NCI-H748 treated with DMSO at 0.1 percent for 48 hours (cell line): ENCODE measurements at regions not wholly inside any gene's neighbourhood (a gene's known extent, or its start where the extent isn't known, plus 50 kb on each side); places are given as distances from the start of the nearest gene placed in this dataset.

ENCODE experiments used
- DNase-seq: peaks from one replicate; lab custom pipeline; 2025; lab: John Stamatoyannopoulos, UW

GRCh38 chr11:98549571-98549970 lies 471.2 kb upstream of the CNTN5 start:
- no peak for DNase-seq

GRCh38 chr11:98559961-98560360 lies 460.8 kb upstream of the CNTN5 start:
- DNase-seq, result no peak

GRCh38 chr11:98561252-98561651 lies 459.5 kb upstream of the CNTN5 start:
- peak; percentile 34 for DNase-seq

GRCh38 chr11:98561877-98562395 lies 458.8 kb upstream of the CNTN5 start:
- no peak for DNase-seq

GRCh38 chr11:98564233-98564632 lies 456.5 kb upstream of the CNTN5 start:
- DNase-seq, result no peak

GRCh38 chr11:98564881-98565280 lies 455.9 kb upstream of the CNTN5 start:
- no peak for DNase-seq

GRCh38 chr11:98565311-98565710 lies 455.4 kb upstream of the CNTN5 start:
- no peak for DNase-seq

- DNase-seq, result no peak
Measured at GRCh38 chr11:98566978-98567377, 453.8 kb upstream of the CNTN5 start.

GRCh38 chr11:98568013-98568412 lies 452.7 kb upstream of the CNTN5 start:
- DNase-seq, result no peak

- DNase-seq, result no peak
Measured at GRCh38 chr11:98572941-98573340, 447.8 kb upstream of the CNTN5 start.

- DNase-seq, result no peak
Measured at GRCh38 chr11:98587884-98588283, 432.9 kb upstream of the CNTN5 start.

GRCh38 chr11:98589967-98590366 lies 430.8 kb upstream of the CNTN5 start:
- DNase-seq, result no peak

- no peak for DNase-seq
Measured at GRCh38 chr11:98600103-98600502, 420.6 kb upstream of the CNTN5 start.

GRCh38 chr11:98600786-98601773 lies 419.7 kb upstream of the CNTN5 start:
- no peak for DNase-seq

- DNase-seq, result no peak
Measured at GRCh38 chr11:98616098-98616655, 404.6 kb upstream of the CNTN5 start.

GRCh38 chr11:98621767-98622166 lies 399.0 kb upstream of the CNTN5 start:
- no peak for DNase-seq

GRCh38 chr11:98625526-98625925 lies 395.2 kb upstream of the CNTN5 start:
- no peak for DNase-seq

GRCh38 chr11:98630736-98631135 lies 390.0 kb upstream of the CNTN5 start:
- DNase-seq, result peak; percentile 61

- no peak for DNase-seq
Measured at GRCh38 chr11:98657711-98658110, 363.0 kb upstream of the CNTN5 start.

GRCh38 chr11:98659431-98659830 lies 361.3 kb upstream of the CNTN5 start:
- no peak for DNase-seq

GRCh38 chr11:98674390-98674789 lies 346.4 kb upstream of the CNTN5 start:
- no peak for DNase-seq

GRCh38 chr11:98679673-98680072 lies 341.1 kb upstream of the CNTN5 start:
- DNase-seq, result no peak

GRCh38 chr11:98701541-98701940 lies 319.2 kb upstream of the CNTN5 start:
- no peak for DNase-seq
